HG02943 (cell line): ENCODE measurements at regions not wholly inside any gene's neighbourhood (a gene's known extent, or its start where the extent isn't known, plus 50 kb on each side); places are given as distances from the start of the nearest gene placed in this dataset.
A peak's percentile ranks its signal among the peaks of the same experiment; 100 is the strongest.
"Not testable (repeated sequence)": the region's sequence is repeated elsewhere in the genome, so short reads cannot be mapped to it uniquely, and the experiment has no call there.

Experiments used
- ATAC-seq: cut with Tn5 transposase; IDR thresholded peaks from one replicate; pipeline ENCODE4 v1.9.1; 2021; ENCODE audit warnings: mild to moderate bottlenecking, low read depth, moderate library complexity; ENCODE audit not compliant: unreplicated experiment

DNA sequence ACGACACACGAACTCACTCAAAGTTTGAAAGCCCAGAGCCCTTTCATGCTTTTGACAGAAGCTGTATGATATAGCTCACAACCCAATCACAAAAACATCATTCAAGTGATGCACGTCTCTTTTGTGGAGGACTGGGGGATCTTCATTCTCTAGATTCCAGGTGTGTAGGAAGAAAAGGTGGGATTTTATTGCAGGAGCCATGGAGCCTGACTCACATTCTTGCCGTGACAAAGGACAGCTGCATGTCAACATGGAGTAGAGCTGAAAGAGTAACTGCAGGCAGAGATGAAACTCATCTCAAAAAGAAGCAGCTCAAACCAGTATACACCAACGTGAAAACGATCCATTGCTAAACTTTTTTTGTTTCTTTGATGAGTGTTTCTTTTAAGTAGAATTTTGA is 50.9 kb upstream of the PDE1A start:
- ATAC-seq, result no peak

GRCh38 chr2:182481676-182482075 is 54.8 kb upstream of the PDE1A start:
- ATAC-seq, result no peak

GRCh38 chr2:182482511-182482910 is 55.7 kb upstream of the PDE1A start:
- no peak for ATAC-seq

DNA sequence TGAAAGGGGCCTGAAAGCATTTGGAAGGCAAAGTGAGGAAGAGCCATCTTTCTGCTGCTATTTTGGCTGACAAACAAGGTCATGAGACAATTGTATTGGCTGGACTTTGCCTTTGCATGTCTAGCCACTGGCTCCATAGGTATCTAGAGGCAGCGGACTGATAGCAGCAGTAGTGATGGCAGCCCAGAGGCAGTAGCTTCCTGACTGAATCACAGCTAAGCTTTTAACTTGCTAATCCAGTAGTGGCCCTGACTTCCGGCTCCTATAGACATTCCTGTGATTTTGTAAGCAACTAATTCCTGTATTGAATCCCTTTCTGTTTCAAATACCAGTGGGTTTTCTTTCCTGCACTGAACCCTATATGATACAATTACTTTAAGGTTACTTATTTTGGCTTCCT is 69.8 kb upstream of the PDE1A start:
- no peak for ATAC-seq

GRCh38 chr2:182499706-182500470 is 73.1 kb upstream of the PDE1A start:
- ATAC-seq, result no peak

DNA sequence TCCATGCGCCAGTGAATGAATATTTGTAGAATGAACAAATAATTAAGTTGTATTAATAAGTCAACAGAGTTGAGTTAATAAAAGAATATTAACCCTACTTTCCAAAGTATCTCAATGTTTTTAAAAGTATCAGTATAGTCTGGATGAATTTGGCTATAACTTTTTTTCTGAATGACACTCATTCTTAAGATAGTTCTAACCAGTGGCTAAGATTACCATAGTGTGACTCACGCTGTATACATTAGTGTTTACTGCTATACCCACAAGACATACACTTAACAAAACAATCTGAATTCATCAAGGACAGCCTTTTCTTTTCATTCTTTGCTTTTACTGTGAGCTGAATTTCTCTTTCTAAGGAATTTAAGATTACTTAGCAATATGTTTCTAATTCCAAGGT is 77.0 kb upstream of the PDE1A start:
- no peak for ATAC-seq

- no peak for ATAC-seq
Measured at GRCh38 chr2:182504903-182505302, 78.1 kb upstream of the PDE1A start.

DNA sequence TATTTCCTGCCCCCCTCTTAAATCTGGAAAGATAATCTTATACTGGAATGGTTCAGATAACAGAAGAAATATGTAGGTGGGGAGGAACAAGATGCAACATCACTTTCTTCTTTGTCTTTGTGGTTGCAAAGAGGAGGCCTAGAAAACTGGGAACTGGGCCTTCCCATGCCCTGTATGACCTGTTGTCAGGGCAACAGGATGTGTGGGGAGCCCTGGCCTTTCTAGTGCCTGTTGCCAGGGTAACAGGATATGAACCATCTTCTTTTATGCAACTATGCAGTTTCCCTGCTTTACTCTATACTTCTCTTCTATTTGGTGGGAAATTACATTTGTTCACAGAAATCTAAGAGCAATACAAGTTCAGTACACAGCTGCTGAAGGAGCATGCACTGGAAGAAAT is 79.8 kb upstream of the PDE1A start:
- ATAC-seq, result no peak

- ATAC-seq, result not testable (repeated sequence)
Measured at GRCh38 chr2:182508583-182508982, 81.7 kb upstream of the PDE1A start.

DNA sequence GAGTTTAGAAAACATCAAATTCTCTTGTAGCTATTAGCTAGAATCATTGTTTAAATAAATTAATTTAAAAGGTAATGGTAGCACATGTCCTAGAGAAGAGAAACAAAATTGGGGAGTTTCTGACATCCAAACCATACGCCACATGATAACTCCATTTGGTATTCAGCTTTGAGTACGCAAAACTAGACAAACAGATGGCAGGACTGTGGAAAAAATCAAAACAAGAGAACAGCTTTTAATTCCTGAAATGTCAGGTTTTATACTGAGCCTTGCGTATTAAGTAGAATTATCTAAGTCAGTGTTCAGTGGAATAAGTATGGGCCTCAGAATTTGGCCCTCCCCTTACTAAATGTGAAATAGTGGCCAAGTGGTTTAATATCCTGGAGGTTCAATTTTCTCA is 82.4 kb upstream of the PDE1A start:
- ATAC-seq, result no peak

DNA sequence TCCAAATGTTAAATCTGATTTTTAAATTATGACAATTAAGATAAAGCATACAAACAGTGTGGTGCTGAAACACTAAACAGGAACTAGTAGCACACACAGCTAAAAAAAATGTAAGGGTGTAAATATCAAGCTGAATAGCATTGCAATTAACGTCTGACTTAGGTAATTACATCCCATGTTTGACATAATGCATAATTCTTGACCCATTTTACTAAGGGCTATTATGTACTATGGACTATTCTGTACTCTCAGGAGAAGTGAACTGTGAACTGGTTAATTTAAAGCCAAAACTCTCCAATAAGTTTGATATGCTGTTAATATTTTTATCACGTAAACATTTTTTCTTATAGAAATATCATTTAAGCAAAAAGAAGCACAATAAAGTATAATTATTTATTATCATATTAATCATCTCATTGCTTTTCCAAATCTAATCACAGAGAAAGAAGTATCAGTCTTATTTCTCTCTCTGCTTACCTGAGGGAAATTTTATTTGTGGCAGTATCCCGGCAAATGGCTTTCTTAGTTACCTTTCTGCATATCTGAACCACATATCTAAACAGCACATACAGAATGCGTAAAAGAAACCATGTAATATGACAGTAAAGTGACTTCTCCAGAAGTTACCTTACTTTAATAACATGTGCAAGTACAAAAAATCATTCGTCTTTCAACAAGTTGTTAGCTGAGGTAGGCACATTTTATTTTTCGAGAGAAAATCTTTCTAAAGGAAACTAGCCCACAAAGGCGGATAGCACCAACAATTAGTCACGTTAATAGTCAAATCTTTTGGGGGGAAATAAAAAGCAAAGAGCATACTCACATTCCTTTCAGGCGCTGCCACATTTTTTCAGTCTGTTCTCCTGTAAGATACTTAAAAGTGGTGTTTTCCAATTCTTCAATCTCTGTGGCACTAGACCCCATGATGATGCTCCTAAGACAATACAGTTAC is 94.9 kb upstream of the PDE1A start:
- ATAC-seq, result no peak

- ATAC-seq, result no peak
Measured at GRCh38 chr2:182522405-182522896, 95.6 kb upstream of the PDE1A start.

DNA sequence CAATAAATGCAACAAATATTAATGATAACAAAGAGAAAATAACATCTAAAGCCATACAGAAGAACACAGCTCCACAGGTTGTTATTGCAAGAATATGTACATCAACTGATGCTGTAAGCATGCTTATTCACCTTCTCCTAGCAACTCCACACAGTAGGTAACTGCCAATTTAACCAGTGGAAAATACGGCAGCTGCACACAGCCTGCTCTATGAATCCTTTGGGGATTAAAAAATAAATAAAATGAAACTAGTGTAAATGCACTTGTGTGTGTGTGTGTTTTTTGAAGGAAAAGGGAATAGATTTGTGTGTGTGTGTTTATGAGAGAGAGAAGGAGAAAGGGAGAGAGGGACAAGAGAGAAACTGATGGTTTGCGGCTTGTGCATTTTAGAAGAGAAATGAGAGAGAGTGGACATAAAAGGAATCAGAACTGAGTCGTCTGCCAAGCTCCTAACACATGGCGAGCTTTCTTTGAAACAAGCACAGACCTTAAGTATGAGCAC is 96.2 kb upstream of the PDE1A start:
- ATAC-seq, result no peak

- ATAC-seq, result no peak
Measured at GRCh38 chr2:182530636-182531035, 103.8 kb upstream of the PDE1A start.

- no peak for ATAC-seq
Measured at GRCh38 chr2:182540252-182540651, 113.4 kb upstream of the PDE1A start.

DNA sequence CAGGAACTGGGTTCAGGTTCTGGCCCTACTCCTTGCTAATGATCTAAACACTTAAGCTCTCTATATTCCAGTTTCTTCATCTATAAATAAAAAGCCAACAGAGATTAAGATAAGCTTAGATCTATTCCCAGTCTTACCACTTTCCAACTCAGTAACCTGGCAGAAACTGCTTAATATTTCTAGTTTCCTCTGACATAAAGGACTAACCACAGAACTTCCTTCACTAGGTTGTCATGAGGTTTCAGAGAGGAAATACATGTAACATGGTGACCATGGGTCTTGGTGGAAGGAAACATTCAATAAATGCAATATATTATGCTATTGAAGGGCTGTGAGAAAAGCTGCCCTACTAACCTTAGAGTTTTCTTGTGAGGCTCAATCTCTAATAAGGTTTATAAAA is 114.4 kb upstream of the PDE1A start:
- ATAC-seq, result no peak

DNA sequence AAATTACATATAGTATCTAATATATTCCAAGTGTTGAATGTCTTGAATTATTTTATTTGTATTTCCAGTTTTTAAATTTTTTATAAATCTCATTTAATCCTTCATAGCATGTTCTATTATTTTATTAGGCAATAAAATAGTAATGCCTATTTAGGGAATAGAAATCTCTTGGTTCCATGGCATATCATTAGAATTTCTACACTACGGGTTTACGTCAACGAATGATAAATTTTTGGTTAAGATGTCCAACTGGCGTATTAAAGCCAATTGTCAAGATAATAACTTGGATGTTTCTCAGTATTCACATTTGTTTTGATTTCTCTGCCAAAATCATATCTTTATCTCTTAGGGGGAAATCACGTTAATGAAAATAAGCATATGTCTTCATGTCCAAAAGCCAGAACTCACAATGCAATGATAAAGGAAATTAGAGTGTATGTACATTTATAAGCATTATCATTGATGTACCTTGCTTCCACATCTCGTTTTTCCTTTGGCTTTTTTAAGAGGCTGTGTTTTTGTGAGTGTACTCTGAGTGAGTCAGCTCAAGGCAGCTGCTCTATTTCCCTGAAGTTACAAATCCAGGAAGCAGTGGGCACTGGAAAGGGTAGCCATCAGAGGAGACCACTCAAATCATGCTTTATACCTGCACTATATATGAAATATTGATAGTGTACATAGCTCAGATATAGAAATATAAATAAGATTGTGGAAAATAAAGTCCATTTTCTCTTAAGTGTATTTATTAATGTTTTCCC is 115.8 kb upstream of the PDE1A start:
- no peak for ATAC-seq

DNA sequence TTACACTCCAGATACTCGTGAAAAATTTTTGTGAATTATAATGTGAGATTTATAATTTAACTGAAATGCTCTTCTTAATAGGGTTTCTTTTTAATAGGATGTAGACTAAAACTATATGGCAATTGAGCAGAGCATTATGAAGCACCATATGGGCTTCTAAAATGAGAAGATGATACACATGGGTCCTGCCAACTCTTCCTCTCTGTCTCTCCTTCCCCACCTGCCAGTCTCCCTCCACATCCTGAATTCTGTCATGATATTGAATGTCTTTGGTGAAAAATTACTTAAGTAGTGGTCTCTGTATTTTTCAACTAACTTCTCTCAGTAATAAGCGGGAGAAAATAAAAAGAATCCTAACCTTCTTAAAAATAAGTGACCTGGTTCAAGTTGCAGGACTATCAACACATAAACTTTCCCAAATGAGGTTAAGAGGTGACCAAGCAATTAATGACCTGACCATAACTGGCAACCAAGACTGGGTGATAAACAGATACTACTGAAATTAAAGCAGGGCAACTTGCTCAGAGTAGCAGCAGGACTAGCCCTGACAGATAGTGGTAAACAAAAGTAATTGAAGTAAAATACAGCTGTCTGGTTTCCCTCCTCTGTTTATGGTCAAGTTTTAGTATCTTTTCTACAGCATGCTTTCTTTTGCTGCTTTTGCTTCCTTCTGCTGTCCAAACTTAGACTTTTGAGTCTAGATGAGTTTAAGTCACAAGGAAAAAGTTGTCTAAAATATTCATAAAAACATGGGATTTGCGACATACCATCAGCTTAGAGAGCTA is 117.1 kb upstream of the PDE1A start:
- no peak for ATAC-seq

GRCh38 chr2:182545420-182546167 is 118.8 kb upstream of the PDE1A start:
- ATAC-seq, result peak; percentile 64
